DOHH2 (cell line): ENCODE measurements at regions not wholly inside any gene's neighbourhood (a gene's known extent, or its start where the extent isn't known, plus 50 kb on each side); places are given as distances from the start of the nearest gene placed in this dataset.

ENCODE experiments used
- H3F3A ChIP-seq: fragments of 200-600 bp; sonication (generic), shearing (Covaris generic); 2 replicates; pipeline ENCODE4 v1.6.0; 2016; ENCODE audit warnings: antibody characterized with exemption, mild to moderate bottlenecking; ENCODE audit not compliant: control insufficient read depth, insufficient read depth
- H3K27ac ChIP-seq: fragments of 200-600 bp; sonication (generic); 2 replicates; pipeline ENCODE4 v1.5.1; 2014; ENCODE audit warnings: low read depth, mild to moderate bottlenecking, low read length, moderate library complexity
- H3K27me3 ChIP-seq: fragments of 200-600 bp; sonication (generic); 2 replicates; pipeline ENCODE4 v1.6.1; 2014; ENCODE audit warnings: mild to moderate bottlenecking, low read length, mixed read lengths; ENCODE audit not compliant: control insufficient read depth
- H3K36me3 ChIP-seq: fragments of 200-600 bp; sonication (generic); 2 replicates; pipeline ENCODE4 v1.6.1; 2014; ENCODE audit warnings: mild to moderate bottlenecking, low read length, moderate library complexity, mixed read lengths; ENCODE audit not compliant: control insufficient read depth
- H3K4me1 ChIP-seq: fragments of 200-600 bp; sonication (generic); 2 replicates; pipeline ENCODE4 v1.6.1; 2014; ENCODE audit warnings: mild to moderate bottlenecking, low read length, mixed read lengths; ENCODE audit not compliant: control insufficient read depth
- H3K4me2 ChIP-seq: fragments of 200-600 bp; sonication (generic); 2 replicates; pipeline ENCODE4 v1.6.0; 2014; ENCODE audit warnings: mild to moderate bottlenecking, low read length, moderate library complexity
- H3K4me3 ChIP-seq: fragments of 200-600 bp; sonication (generic); 2 replicates; pipeline ENCODE4 v1.5.1; 2014; ENCODE audit warnings: mild to moderate bottlenecking, low read length, mixed read lengths
- H3K79me2 ChIP-seq: fragments of 200-600 bp; sonication (generic); 2 replicates; pipeline ENCODE4 v1.6.1; 2014; ENCODE audit warnings: mild to moderate bottlenecking, low read length, mixed read lengths; ENCODE audit not compliant: control insufficient read depth
- H3K9me2 ChIP-seq: fragments of 200-600 bp; sonication (generic); replicated peaks from 2 replicates; pipeline ENCODE4 v1.6.1; 2014; ENCODE audit warnings: mild to moderate bottlenecking, low read length, mixed read lengths; ENCODE audit not compliant: control insufficient read depth
- H3K9me3 ChIP-seq: fragments of 200-600 bp; sonication (generic); 2 replicates; pipeline ENCODE4 v1.6.1; 2014; ENCODE audit warnings: antibody characterized with exemption, low read length, mixed read lengths; ENCODE audit not compliant: control insufficient read depth, insufficient read depth
- H4K20me1 ChIP-seq: fragments of 200-600 bp; sonication (generic); 2 replicates; pipeline ENCODE4 v1.6.0; 2014; ENCODE audit warnings: low read depth, mild to moderate bottlenecking, antibody characterized with exemption, low read length, moderate library complexity; ENCODE audit not compliant: control insufficient read depth, insufficient read depth
- EZH2phosphoT487 ChIP-seq: fragments of 200-600 bp; sonication (generic); IDR thresholded peaks from 2 replicates; pipeline ENCODE4 v1.6.1; 2017; ENCODE audit warnings: borderline replicate concordance, mild to moderate bottlenecking, antibody characterized with exemption, low read length, moderate library complexity, mixed read lengths
- TF ChIP-seq, protein P1 (sequence below): fragments of 200-600 bp; sonication (generic); IDR thresholded peaks from one replicate; pipeline ENCODE4 v1.5.1; 2014; ENCODE audit warnings: antibody characterized with exemption, mild to moderate bottlenecking, low read depth, low read length; ENCODE audit not compliant: poor library complexity, severe bottlenecking

DNA sequence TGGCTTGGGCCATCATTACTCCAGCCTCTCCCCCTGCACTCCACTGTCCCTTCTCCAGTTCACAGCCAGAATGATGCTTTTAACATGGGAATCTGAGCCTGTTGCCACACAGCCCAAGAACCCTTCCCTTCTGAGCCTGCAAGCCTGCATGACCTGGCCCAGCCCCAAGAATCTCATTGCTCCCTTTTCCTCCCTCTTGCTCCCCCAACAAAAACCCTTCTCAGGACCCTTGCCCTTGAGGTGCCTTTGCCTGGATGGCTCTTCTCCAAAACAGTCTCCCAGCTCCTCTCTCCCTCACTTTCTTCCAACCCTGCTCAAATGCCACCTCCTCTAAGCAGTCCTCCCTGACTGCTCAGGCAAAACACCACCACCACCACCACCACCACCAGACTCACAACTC, 157.2 kb downstream of the ANKRD60 start:
- no peaks in the 10 kb centered on the region for H3K9me2 ChIP-seq
- H3F3A ChIP-seq, result no peaks in the 10 kb centered on the region
- H3K79me2 ChIP-seq, result no peaks in the 10 kb centered on the region
- H3K4me1 ChIP-seq, result no peaks in the 10 kb centered on the region
- H3K27me3 ChIP-seq, result no peaks in the 10 kb centered on the region
- H3K4me2 ChIP-seq, result no peak overlapping the region
- TF ChIP-seq, protein P1, sequence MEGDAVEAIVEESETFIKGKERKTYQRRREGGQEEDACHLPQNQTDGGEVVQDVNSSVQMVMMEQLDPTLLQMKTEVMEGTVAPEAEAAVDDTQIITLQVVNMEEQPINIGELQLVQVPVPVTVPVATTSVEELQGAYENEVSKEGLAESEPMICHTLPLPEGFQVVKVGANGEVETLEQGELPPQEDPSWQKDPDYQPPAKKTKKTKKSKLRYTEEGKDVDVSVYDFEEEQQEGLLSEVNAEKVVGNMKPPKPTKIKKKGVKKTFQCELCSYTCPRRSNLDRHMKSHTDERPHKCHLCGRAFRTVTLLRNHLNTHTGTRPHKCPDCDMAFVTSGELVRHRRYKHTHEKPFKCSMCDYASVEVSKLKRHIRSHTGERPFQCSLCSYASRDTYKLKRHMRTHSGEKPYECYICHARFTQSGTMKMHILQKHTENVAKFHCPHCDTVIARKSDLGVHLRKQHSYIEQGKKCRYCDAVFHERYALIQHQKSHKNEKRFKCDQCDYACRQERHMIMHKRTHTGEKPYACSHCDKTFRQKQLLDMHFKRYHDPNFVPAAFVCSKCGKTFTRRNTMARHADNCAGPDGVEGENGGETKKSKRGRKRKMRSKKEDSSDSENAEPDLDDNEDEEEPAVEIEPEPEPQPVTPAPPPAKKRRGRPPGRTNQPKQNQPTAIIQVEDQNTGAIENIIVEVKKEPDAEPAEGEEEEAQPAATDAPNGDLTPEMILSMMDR, result no peak
- TF ChIP-seq EZH2phosphoT487, result no peak
- no peak overlapping the region for H3K27ac ChIP-seq
- H3K36me3 ChIP-seq, result no peaks in the 10 kb centered on the region
- H3K4me3 ChIP-seq, result no peak overlapping the region
- H3K9me3 ChIP-seq, result no peaks in the 10 kb centered on the region
- no peaks in the 10 kb centered on the region for H4K20me1 ChIP-seq

DNA sequence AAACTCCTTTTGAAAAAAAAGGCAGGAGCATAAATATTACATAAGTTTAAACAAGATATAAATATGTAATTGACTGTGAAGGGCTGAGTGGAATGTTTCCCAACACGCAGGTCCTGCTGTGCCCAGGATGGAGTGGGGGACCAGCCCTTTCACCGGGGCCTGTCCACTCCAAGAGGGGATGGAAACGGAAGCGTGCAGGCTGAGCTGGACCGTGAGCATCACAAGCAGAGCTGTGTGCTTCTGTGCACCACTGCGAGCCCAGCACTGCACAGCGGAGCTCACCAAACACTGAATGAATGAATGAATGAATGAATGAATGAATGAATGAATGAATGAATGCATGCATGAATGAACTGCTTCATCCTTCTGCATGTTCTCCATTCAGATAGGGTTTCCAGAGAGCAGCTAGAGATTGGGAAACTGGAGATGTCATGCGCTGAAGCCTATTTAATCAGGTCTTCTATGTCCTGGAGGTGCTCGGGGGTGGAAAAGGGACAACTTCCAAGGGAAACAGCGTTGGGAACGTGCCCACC, 157.7 kb downstream of the ANKRD60 start:
- no peaks in the 10 kb centered on the region for H3K4me1 ChIP-seq
- no peaks in the 10 kb centered on the region for H3K79me2 ChIP-seq
- H3K9me2 ChIP-seq, result no peaks in the 10 kb centered on the region
- H3K27ac ChIP-seq, result no peak overlapping the region
- H3F3A ChIP-seq, result no peaks in the 10 kb centered on the region
- no peak overlapping the region for H3K4me3 ChIP-seq
- TF ChIP-seq, protein P1, result no peak
- no peak for TF ChIP-seq EZH2phosphoT487
- H3K36me3 ChIP-seq, result no peaks in the 10 kb centered on the region
- H3K27me3 ChIP-seq, result no peaks in the 10 kb centered on the region
- H3K9me3 ChIP-seq, result no peaks in the 10 kb centered on the region
- no peaks in the 10 kb centered on the region for H4K20me1 ChIP-seq
- no peak overlapping the region for H3K4me2 ChIP-seq

GRCh38 chr20:58069796-58070663, 158.4 kb downstream of the ANKRD60 start:
- no peaks in the 10 kb centered on the region for H3K9me3 ChIP-seq
- no peak overlapping the region for H3K4me2 ChIP-seq
- no peak for TF ChIP-seq EZH2phosphoT487
- TF ChIP-seq, protein P1, result no peak
- no peak overlapping the region for H3K4me3 ChIP-seq
- no peaks in the 10 kb centered on the region for H4K20me1 ChIP-seq
- H3K9me2 ChIP-seq, result no peaks in the 10 kb centered on the region
- H3F3A ChIP-seq, result no peaks in the 10 kb centered on the region
- no peaks in the 10 kb centered on the region for H3K27me3 ChIP-seq
- H3K27ac ChIP-seq, result no peak overlapping the region
- H3K79me2 ChIP-seq, result no peaks in the 10 kb centered on the region
- H3K4me1 ChIP-seq, result no peaks in the 10 kb centered on the region
- H3K36me3 ChIP-seq, result no peaks in the 10 kb centered on the region
